Hepatocyte (in vitro differentiated cells): ENCODE measurements at regions not wholly inside any gene's neighbourhood (a gene's known extent, or its start where the extent isn't known, plus 50 kb on each side); places are given as distances from the start of the nearest gene placed in this dataset.

Experiments
- EZH2phosphoT487 ChIP-seq: fragments of 200-600 bp; sonication (generic); IDR thresholded peaks from one replicate; pipeline ENCODE4 v1.6.1; 2018; ENCODE audit warnings: antibody characterized with exemption, mild to moderate bottlenecking, low read depth, moderate library complexity; ENCODE audit not compliant: unreplicated experiment, severe bottlenecking
- TF ChIP-seq, protein P1 (sequence below): fragments of 200-600 bp; sonication (generic); IDR thresholded peaks from 2 replicates; pipeline ENCODE4 v1.5.1; 2016; ENCODE audit warnings: antibody characterized with exemption, mild to moderate bottlenecking; ENCODE audit not compliant: poor library complexity

DNA sequence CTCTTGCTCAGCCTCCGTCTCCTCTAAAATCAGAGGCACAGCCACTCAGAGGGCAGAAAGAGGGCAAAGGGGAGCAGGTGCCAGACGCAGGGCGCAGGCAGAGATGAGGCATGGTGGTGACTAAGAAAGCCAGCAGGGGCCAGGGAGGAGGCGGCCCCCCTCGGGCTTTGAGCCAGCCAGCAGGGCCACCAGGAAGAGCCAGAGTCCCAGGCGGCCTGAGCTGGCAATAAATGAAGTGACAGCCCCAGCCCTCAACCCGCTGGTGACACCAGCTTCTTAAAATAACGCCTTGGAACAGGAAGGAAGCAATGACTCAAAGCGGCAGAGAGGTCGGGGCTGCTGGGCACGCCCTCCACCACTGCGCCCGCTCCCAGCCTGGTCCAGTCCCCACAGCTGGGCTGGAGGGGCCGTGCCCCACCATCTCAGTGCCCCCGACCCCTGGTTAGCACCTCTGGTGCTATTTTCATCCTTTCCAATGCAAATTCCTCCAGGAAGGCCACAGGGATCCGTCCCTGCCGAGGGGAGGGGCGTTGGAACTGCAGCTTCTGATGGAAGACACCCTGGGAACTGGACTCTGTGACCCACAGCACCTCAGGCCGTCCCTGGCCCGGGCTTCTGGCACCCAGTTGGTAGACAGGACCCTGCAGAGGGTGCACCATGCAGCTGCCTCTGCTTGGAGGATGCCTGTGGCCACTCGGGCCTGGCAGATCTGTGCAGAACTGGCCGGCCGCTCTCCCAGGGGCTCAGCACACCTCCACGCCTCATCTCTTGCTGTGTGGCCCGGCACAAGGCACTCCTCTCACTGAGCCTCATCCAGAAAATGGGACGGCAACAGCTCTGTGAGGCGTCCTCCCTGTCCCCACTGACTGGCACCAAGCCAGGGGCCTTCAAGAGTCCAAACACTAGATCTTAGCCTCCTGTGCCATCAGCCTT, 113.7 kb downstream of the NCOR2 start:
- TF ChIP-seq, protein P1, sequence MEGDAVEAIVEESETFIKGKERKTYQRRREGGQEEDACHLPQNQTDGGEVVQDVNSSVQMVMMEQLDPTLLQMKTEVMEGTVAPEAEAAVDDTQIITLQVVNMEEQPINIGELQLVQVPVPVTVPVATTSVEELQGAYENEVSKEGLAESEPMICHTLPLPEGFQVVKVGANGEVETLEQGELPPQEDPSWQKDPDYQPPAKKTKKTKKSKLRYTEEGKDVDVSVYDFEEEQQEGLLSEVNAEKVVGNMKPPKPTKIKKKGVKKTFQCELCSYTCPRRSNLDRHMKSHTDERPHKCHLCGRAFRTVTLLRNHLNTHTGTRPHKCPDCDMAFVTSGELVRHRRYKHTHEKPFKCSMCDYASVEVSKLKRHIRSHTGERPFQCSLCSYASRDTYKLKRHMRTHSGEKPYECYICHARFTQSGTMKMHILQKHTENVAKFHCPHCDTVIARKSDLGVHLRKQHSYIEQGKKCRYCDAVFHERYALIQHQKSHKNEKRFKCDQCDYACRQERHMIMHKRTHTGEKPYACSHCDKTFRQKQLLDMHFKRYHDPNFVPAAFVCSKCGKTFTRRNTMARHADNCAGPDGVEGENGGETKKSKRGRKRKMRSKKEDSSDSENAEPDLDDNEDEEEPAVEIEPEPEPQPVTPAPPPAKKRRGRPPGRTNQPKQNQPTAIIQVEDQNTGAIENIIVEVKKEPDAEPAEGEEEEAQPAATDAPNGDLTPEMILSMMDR: no peak
- no peak for TF ChIP-seq EZH2phosphoT487
